ENCODE measurements at regions not wholly inside any gene's neighbourhood (a gene's known extent, or its start where the extent isn't known, plus 50 kb on each side); places are given as distances from the start of the nearest gene placed in this dataset.
"Not testable (repeated sequence)": the region's sequence is repeated elsewhere in the genome, so short reads cannot be mapped to it uniquely, and the experiment has no call there.

GRCh38 chr3:124043023-124043422 is 51.1 kb upstream of the ROPN1 start:
- no peak for DNase-seq

- peak; percentile 9 for DNase-seq
Observed at GRCh38 chr3:124044956-124045355, 53.0 kb upstream of the ROPN1 start.

GRCh38 chr3:124048967-124049798 is 57.3 kb upstream of the ROPN1 start:
- DNase-seq, result no peak

- no peak for DNase-seq
Observed at GRCh38 chr3:124051636-124052035, 59.7 kb upstream of the ROPN1 start.

- no peak for DNase-seq
Observed at GRCh38 chr3:124053871-124054270, 61.9 kb upstream of the ROPN1 start.

- no peak for DNase-seq
Observed at GRCh38 chr3:124056846-124057245, 64.9 kb upstream of the ROPN1 start.

GRCh38 chr3:124057420-124057819 is 65.5 kb upstream of the ROPN1 start:
- DNase-seq, result no peak

GRCh38 chr3:124059580-124059979 is 67.7 kb upstream of the ROPN1 start:
- DNase-seq, result no peak

- peak; percentile 38 for DNase-seq
Observed at GRCh38 chr3:124063197-124063909, 71.4 kb upstream of the ROPN1 start.

GRCh38 chr3:124064050-124064449 is 72.1 kb upstream of the ROPN1 start:
- no peak for DNase-seq

GRCh38 chr3:124066543-124066942 is 74.6 kb upstream of the ROPN1 start:
- not testable (repeated sequence) for DNase-seq

- not testable (repeated sequence) for DNase-seq
Observed at GRCh38 chr3:124069706-124070105, 77.8 kb upstream of the ROPN1 start.

- DNase-seq, result peak; percentile 79
Observed at GRCh38 chr3:124075090-124075489, 83.2 kb upstream of the ROPN1 start.

GRCh38 chr3:124075753-124076152 is 83.8 kb upstream of the ROPN1 start:
- DNase-seq, result peak; percentile 10

- DNase-seq, result no peak
Observed at GRCh38 chr3:124076235-124076634, 84.3 kb upstream of the ROPN1 start.

GRCh38 chr3:124078953-124079911 is 87.3 kb upstream of the ROPN1 start:
- DNase-seq, result peak; percentile 54

- no peak for DNase-seq
Observed at GRCh38 chr3:124079912-124080276, 88.0 kb upstream of the ROPN1 start.

- no peak for DNase-seq
Observed at GRCh38 chr3:124082343-124082742, 90.4 kb upstream of the ROPN1 start.

- peak; percentile 55 for DNase-seq
Observed at GRCh38 chr3:124084022-124084881, 92.3 kb upstream of the ROPN1 start.

GRCh38 chr3:124088801-124089200 is 96.9 kb upstream of the ROPN1 start:
- no peak for DNase-seq

GRCh38 chr3:124089214-124089613 is 97.3 kb upstream of the ROPN1 start:
- no peak for DNase-seq

- DNase-seq, result no peak
Observed at GRCh38 chr3:124091716-124092115, 99.8 kb upstream of the ROPN1 start.

Data from NCI-H1694 (cell line).